ENCODE measurements at regions not wholly inside any gene's neighbourhood (a gene's known extent, or its start where the extent isn't known, plus 50 kb on each side); places are given as distances from the start of the nearest gene placed in this dataset.
"Not testable (repeated sequence)": the region's sequence is repeated elsewhere in the genome, so short reads cannot be mapped to it uniquely, and the experiment has no call there.

GRCh38 chr9:31753756-31754155 is 630.7 kb upstream of the ACO1 start:
- DNase-seq (ENCODE audit: low read depth in 2 of 3, low spot score in 1 of 3): no peak

GRCh38 chr9:31759703-31760102 is 624.7 kb upstream of the ACO1 start:
- no peak for DNase-seq (ENCODE audit: low read depth in 2 of 3, low spot score in 1 of 3)

- not testable (repeated sequence) for DNase-seq (ENCODE audit: low read depth in 2 of 3, low spot score in 1 of 3)
Measured at GRCh38 chr9:31774021-31774420, 610.4 kb upstream of the ACO1 start.

GRCh38 chr9:31774571-31774970 is 609.9 kb upstream of the ACO1 start:
- no peak for DNase-seq (ENCODE audit: low read depth in 2 of 3, low spot score in 1 of 3)

- no peak for DNase-seq (ENCODE audit: low read depth in 2 of 3, low spot score in 1 of 3)
Measured at GRCh38 chr9:31776471-31776870, 608.0 kb upstream of the ACO1 start.

GRCh38 chr9:31783491-31783890 is 601.0 kb upstream of the ACO1 start:
- no peak for DNase-seq (ENCODE audit: low read depth in 2 of 3, low spot score in 1 of 3)

GRCh38 chr9:31790720-31791119 is 593.7 kb upstream of the ACO1 start:
- DNase-seq (ENCODE audit: low read depth in 2 of 3, low spot score in 1 of 3): no peak

GRCh38 chr9:31799953-31800609 is 584.4 kb upstream of the ACO1 start:
- no peak for DNase-seq (ENCODE audit: low read depth in 2 of 3, low spot score in 1 of 3)

- DNase-seq (ENCODE audit: low read depth in 2 of 3, low spot score in 1 of 3): no peak
Measured at GRCh38 chr9:31807574-31808256, 576.7 kb upstream of the ACO1 start.

GRCh38 chr9:31808766-31809165 is 575.7 kb upstream of the ACO1 start:
- no peak for DNase-seq (ENCODE audit: low read depth in 2 of 3, low spot score in 1 of 3)

- no peak for DNase-seq (ENCODE audit: low read depth in 2 of 3, low spot score in 1 of 3)
Measured at GRCh38 chr9:31820426-31820825, 564.0 kb upstream of the ACO1 start.

- no peak for DNase-seq (ENCODE audit: low read depth in 2 of 3, low spot score in 1 of 3)
Measured at GRCh38 chr9:31821583-31821982, 562.9 kb upstream of the ACO1 start.

GRCh38 chr9:31823365-31823764 is 561.1 kb upstream of the ACO1 start:
- no peak for DNase-seq (ENCODE audit: low read depth in 2 of 3, low spot score in 1 of 3)

- DNase-seq (ENCODE audit: low read depth in 2 of 3, low spot score in 1 of 3): no peak
Measured at GRCh38 chr9:31824860-31825259, 559.6 kb upstream of the ACO1 start.

GRCh38 chr9:31837211-31837610 is 547.2 kb upstream of the ACO1 start:
- DNase-seq (ENCODE audit: low read depth in 2 of 3, low spot score in 1 of 3): no peak

- no peak for DNase-seq (ENCODE audit: low read depth in 2 of 3, low spot score in 1 of 3)
Measured at GRCh38 chr9:31839273-31839672, 545.2 kb upstream of the ACO1 start.

GRCh38 chr9:31840702-31841101 is 543.7 kb upstream of the ACO1 start:
- no peak for DNase-seq (ENCODE audit: low read depth in 2 of 3, low spot score in 1 of 3)

- DNase-seq (ENCODE audit: low read depth in 2 of 3, low spot score in 1 of 3): no peak
Measured at GRCh38 chr9:31847963-31848362, 536.5 kb upstream of the ACO1 start.

- DNase-seq (ENCODE audit: low read depth in 2 of 3, low spot score in 1 of 3): no peak
Measured at GRCh38 chr9:31848505-31849285, 535.7 kb upstream of the ACO1 start.

GRCh38 chr9:31854187-31854586 is 530.3 kb upstream of the ACO1 start:
- DNase-seq (ENCODE audit: low read depth in 2 of 3, low spot score in 1 of 3): no peak

GRCh38 chr9:31868830-31869229 is 515.6 kb upstream of the ACO1 start:
- DNase-seq (ENCODE audit: low read depth in 2 of 3, low spot score in 1 of 3): no peak

GRCh38 chr9:31870276-31870675 is 514.2 kb upstream of the ACO1 start:
- DNase-seq (ENCODE audit: low read depth in 2 of 3, low spot score in 1 of 3): no peak
